ENCODE measurements at regions not wholly inside any gene's neighbourhood (a gene's known extent, or its start where the extent isn't known, plus 50 kb on each side); places are given as distances from the start of the nearest gene placed in this dataset.

- Histone ChIP-seq H3K27me3 (ENCODE audit: control insufficient read depth, insufficient read depth, low read length) (peaks cover 25% of the 10 kb centered on the region), H3K4me1 (ENCODE audit: control insufficient read depth, insufficient read depth, low read length) (no peaks in the 10 kb centered on the region), H3K27ac (ENCODE audit: low read length) (no peak overlapping the region), H3K9me3 (ENCODE audit: control insufficient read depth, insufficient read depth, low read depth, low read length) (no peaks in the 10 kb centered on the region), H3K4me3 (ENCODE audit: low read depth in 2 of 2, low read length in 2 of 2) (no peak overlapping the region), H3K36me3 (ENCODE audit: control insufficient read depth, insufficient read depth, low read length) (no peaks in the 10 kb centered on the region)
- no peak for DNase-seq (ENCODE audit: low read depth, low spot score)
- in situ Hi-C loops (cut with HindIII; ENCODE audit: low pct_unique_long_range_greater_than_20kb, low sequenced_read_pairs) (no loop called here), intact Hi-C loops (cut with micrococcal nuclease; ENCODE audit: unreplicated experiment) (no loop called here)
- CTCF ChIA-PET: no interaction called here
- BruUV-seq (replicated peaks): no TSS peak
- ATAC-seq: no peak
- no peak for TF ChIP-seq CTCF (IDR thresholded peaks at IDR 0.05)
- no peak for TF ChIP-seq REST (IDR thresholded peaks at IDR 0.05; ENCODE audit: insufficient read depth in 1 of 2, low read depth in 2 of 2, low read length in 1 of 2)
- no peak for TF ChIP-seq TCF7L2 (IDR thresholded peaks at IDR 0.05; ENCODE audit: low read depth, low read length)
- no peak for TF ChIP-seq POLR2AphosphoS5 (IDR thresholded peaks at IDR 0.05; ENCODE audit: low read depth, low read length)
- POLR2A ChIA-PET: no interaction called here
Measured at GRCh38 chr10:130963786-130964522, 347.6 kb downstream of the TCERG1L start.

- TF ChIP-seq SIN3A (IDR thresholded peaks at IDR 0.05; ENCODE audit: borderline replicate concordance, insufficient read depth, low read depth, low read length) (no peak), REST (IDR thresholded peaks at IDR 0.05; ENCODE audit: insufficient read depth in 1 of 2, low read depth in 2 of 2, low read length in 1 of 2) (no peak), POLR2AphosphoS5 (IDR thresholded peaks at IDR 0.05; ENCODE audit: low read depth, low read length) (no peak)
- BruUV-seq (replicated peaks): no TSS peak
- Histone ChIP-seq H3K27me3 (ENCODE audit: control insufficient read depth, insufficient read depth, low read length) (peaks cover 26% of the 10 kb centered on the region), H3K27ac (ENCODE audit: low read length) (no peak overlapping the region), H3K36me3 (ENCODE audit: control insufficient read depth, insufficient read depth, low read length) (no peaks in the 10 kb centered on the region), H3K4me3 (ENCODE audit: low read depth in 2 of 2, low read length in 2 of 2) (no peak overlapping the region), H3K4me1 (ENCODE audit: control insufficient read depth, insufficient read depth, low read length) (no peaks in the 10 kb centered on the region), H3K9me3 (ENCODE audit: control insufficient read depth, insufficient read depth, low read depth, low read length) (no peaks in the 10 kb centered on the region)
- CTCF ChIA-PET: no interaction called here
- DNase-seq (ENCODE audit: low read depth, low spot score) (no peak), ATAC-seq (no peak)
- POLR2A ChIA-PET: no interaction called here
- in situ Hi-C loops (cut with HindIII; ENCODE audit: low pct_unique_long_range_greater_than_20kb, low sequenced_read_pairs): no loop called here
- intact Hi-C loops (cut with micrococcal nuclease; ENCODE audit: unreplicated experiment): no loop called here
Measured at GRCh38 chr10:130964771-130965170, 346.8 kb downstream of the TCERG1L start.
